ENCODE measurements at regions not wholly inside any gene's neighbourhood (a gene's known extent, or its start where the extent isn't known, plus 50 kb on each side); places are given as distances from the start of the nearest gene placed in this dataset.

DNA sequence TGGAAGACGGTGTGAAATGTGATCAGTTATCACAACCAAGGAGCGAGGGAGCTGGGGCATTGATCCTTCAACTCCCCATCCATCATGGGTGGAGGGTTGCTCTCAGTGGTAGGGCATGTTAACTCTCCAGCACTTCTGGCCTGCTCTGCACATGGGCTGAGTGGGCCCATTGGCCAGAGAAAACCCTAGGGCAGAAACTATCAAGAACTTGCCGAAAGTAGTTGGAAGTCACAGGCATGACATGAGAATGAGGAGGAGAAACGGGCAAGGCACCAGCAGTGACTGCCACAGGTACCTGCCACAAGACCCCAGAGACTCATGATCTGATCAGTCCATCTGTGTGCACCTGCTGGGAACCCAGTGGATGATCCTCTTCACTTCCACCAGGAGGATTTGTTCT, 50.9 kb upstream of the CXCL14 start:
- DNase-seq (ENCODE audit: low spot score), result no peak

DNA sequence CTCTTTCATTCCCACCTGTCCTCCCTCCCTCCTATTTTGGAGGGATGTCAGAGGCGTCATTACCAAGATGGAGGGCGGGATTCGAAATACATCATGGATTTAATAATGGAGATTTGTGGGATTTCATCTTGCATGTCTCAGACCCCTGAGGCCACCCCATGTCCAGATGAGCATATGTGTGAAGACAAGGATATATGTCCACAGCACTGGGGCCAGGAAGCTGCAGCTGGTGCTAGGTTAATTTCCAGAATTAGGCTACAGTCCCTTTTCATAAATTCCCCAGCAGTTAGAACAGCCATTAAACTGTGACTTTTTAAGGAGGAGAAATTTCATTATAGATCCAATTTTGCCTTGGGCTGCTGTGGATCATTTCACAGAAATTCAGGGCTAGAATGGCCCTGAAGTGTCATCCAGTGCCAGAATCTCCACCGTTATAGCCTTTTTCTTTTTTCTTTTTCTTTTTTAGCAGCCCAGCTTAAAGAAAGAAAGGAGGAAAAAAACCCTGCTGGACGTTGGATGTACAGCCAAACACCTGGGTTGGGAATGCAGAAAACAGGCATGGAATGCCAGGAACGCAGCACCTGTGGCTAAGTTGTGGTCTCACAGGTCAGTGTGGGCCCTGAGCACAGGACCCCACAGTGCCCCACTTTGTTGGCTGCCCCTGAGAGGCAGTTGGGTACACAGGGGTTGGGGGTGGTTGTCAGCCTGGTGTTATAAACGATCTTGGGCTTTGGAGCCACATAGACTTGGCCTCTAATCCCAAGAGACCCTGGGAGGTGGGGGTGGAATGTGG, 50.2 kb upstream of the CXCL14 start:
- DNase-seq (ENCODE audit: low spot score), result no peak

All from left forelimb (tissue), 1 donor.